ENCODE measurements at regions not wholly inside any gene's neighbourhood (a gene's known extent, or its start where the extent isn't known, plus 50 kb on each side); places are given as distances from the start of the nearest gene placed in this dataset.

DNA sequence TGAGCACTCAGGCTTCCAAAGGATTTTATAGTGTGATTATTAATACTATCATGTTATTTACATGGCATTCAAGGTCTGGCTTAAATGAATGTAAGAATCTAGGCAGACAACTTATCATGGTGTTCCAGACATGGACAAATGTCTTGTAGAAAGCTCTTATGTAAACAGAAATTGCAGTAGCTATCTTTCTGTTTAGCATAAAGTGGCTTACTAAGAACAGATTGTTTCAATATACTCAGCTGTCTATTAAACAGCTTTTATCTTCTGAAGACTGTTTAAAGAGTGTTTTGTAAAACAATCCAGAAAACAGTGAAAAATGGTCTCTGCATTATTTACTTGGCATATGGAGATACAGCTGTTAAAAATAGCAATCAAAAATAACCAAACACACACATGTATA, 1061.8 kb upstream of the SEL1L start:
- H3K36me3 Mint-ChIP-seq (ENCODE audit: insufficient read depth): no peaks in the 10 kb centered on the region
- no peak overlapping the region for H3K4me3 Mint-ChIP-seq

DNA sequence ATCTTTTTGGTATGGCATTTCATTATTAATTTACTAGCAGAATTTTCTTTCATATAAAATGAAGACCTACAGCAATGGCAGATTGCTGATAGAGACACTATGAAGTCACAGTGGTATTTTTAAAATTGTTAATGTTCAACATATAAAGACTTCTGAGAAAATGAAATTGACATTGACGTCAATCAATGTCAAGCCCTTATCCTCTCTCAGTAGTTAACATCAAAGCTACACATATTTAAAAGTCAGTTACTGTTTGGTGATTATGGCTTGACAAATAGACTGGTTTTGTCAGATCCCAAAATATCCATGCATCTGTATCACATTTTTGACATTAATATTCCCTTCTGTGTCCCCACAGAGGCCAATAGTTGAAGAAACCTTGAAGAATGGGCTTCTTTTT, 1069.1 kb upstream of the SEL1L start:
- no peak for ATAC-seq
- H3K27me3 Mint-ChIP-seq (ENCODE audit: low read depth): no peaks in the 10 kb centered on the region
- DNase-seq: no peak
- H3K4me3 Mint-ChIP-seq: no peak overlapping the region
- no peaks in the 10 kb centered on the region for H3K4me1 Mint-ChIP-seq (ENCODE audit: low read depth)
- H3K9me3 Mint-ChIP-seq: peaks cover 16% of the 10 kb centered on the region
- H3K36me3 Mint-ChIP-seq (ENCODE audit: insufficient read depth): no peaks in the 10 kb centered on the region

More for the DNA sequence above, 1061.8 kb upstream of the SEL1L start:
- Mint-ChIP-seq H3K9me3 (peaks cover 27% of the 10 kb centered on the region), H3K27me3 (ENCODE audit: low read depth) (no peaks in the 10 kb centered on the region), H3K4me1 (ENCODE audit: low read depth) (no peaks in the 10 kb centered on the region)
- no peak for ATAC-seq
- DNase-seq: no peak

DNA sequence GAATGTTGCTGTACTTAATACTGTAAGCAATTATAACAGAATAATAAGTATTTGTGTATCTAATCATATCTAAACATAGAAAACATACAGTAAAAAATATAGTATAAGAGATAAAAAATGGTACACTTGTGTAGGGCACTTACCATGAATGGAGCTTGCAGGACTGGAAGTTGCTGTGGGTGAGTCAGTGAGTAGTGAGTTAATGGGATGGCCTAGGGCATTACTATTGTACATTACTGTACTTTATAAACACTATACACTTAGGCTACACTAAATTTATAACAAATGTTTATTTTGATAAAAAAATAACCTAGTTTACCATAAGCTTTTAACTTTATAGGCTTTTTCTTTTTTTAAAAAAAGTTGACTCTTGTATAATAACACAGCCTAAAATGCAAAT, 1071.2 kb upstream of the SEL1L start:
- ATAC-seq (no peak), DNase-seq (no peak)
- H3K36me3 Mint-ChIP-seq (ENCODE audit: insufficient read depth): no peaks in the 10 kb centered on the region
- H3K27me3 Mint-ChIP-seq (ENCODE audit: low read depth): no peaks in the 10 kb centered on the region
- peaks cover 6% of the 10 kb centered on the region for H3K9me3 Mint-ChIP-seq
- H3K4me3 Mint-ChIP-seq: no peak overlapping the region
- H3K4me1 Mint-ChIP-seq (ENCODE audit: low read depth): no peaks in the 10 kb centered on the region

DNA sequence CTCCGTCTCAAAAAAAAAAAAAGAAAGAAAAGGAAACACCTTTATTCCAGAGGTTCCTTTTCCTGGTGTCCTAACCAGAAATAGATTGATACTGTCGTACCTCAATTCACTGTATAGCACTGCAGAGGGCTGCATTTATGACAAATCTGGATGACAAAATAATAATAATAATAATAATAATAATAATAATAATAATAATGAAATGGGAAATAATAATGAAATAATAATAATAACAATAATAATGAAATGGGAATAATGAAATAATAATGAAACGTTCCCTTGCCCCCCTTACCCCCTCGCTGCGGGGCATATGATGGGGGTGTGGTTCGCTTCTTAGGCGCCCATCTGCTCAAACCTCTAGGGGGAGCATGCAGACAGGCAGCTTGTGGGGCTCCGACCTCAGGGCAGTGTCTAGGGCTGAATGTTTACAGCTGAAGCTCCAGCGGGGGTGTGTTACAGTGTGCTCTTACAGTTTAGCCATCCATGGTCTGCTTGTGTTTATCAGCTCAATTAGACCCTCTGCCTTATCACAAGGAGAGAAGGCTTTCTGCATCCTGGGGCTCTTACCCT, 1088.3 kb upstream of the SEL1L start:
- peaks cover 6% of the 10 kb centered on the region for H3K9me3 Mint-ChIP-seq
- H3K4me3 Mint-ChIP-seq: no peak overlapping the region
- H3K36me3 Mint-ChIP-seq (ENCODE audit: insufficient read depth): no peaks in the 10 kb centered on the region
- H3K27me3 Mint-ChIP-seq (ENCODE audit: low read depth): no peaks in the 10 kb centered on the region
- DNase-seq (no peak), ATAC-seq (no peak)
- no peaks in the 10 kb centered on the region for H3K4me1 Mint-ChIP-seq (ENCODE audit: low read depth)

DNA sequence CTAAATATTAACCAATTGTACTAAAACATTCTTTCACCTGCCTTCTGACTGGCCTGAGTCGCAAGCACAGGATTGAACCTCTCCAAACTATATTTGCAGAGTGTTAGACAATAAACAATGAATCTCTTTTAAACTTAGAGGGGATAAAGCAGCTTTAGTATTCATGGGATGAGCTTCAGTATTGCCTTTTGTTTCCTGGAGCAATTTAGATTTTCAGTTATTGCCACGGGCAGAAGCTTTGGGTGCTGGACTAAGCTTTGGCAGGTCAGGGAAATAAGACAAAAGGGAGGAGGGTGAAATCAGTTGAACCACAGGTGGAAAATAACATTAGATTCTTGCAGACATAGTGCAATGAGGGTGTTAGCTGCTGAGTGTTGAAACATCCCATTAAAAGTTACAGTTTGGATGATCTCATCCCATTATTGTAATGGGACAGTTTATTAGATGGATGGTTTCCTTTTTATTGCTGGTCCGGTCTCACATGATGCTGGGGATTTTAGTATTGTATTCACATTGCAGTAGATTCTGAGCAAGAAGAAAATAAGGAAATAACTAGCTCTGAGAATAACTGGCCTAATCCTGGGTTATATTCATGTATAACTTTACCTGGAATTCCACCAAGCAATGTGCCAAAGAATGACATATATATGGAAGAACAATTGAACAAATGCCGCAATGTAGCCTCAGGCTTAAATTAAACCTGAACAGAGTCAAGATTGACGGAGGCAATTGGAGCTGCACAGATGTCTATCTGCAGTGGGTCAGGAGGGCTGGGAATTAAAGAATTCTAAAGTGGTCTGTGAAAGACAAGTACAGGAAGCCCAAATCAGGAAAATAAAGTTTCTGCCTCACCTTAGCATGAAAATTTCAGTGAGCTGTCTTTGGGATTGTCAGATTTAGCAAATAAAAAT, 1092.8 kb upstream of the SEL1L start:
- H3K9me3 Mint-ChIP-seq: peaks cover 12% of the 10 kb centered on the region
- no peak overlapping the region for H3K4me3 Mint-ChIP-seq
- H3K27me3 Mint-ChIP-seq (ENCODE audit: low read depth): no peaks in the 10 kb centered on the region
- no peaks in the 10 kb centered on the region for H3K36me3 Mint-ChIP-seq (ENCODE audit: insufficient read depth)
- no peaks in the 10 kb centered on the region for H3K4me1 Mint-ChIP-seq (ENCODE audit: low read depth)
- no peak for ATAC-seq
- no peak for DNase-seq

DNA sequence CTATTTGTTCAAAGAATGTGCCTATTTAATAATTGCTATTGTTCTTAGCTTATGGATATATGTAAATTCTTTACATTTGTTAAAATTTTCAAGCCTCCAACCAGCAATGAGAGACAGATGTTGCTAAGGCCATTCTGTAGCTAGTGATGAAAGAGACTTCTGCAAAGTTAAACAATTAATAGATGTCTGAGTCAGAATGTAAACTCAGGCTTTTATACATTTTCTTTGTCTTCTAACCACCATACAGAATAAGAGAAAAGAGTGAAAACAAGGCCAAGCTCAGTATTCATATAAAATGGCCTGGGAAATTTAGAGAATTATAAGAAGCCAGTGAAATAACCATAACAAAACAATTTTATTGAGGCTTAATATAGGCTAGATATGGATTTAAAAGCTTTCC, 1102.3 kb upstream of the SEL1L start:
- ATAC-seq: no peak

GRCh38 chr14:82636426-82636825, 1102.8 kb upstream of the SEL1L start:
- ATAC-seq: no peak
- Mint-ChIP-seq H3K4me1 (ENCODE audit: low read depth) (no peaks in the 10 kb centered on the region), H3K4me3 (no peak overlapping the region), H3K36me3 (ENCODE audit: insufficient read depth) (no peaks in the 10 kb centered on the region), H3K27me3 (ENCODE audit: low read depth) (no peaks in the 10 kb centered on the region), H3K9me3 (peaks cover 16% of the 10 kb centered on the region)
- DNase-seq: no peak

More for the DNA sequence above, 1102.3 kb upstream of the SEL1L start:
- H3K36me3 Mint-ChIP-seq (ENCODE audit: insufficient read depth): no peaks in the 10 kb centered on the region
- no peak overlapping the region for H3K4me3 Mint-ChIP-seq
- H3K27me3 Mint-ChIP-seq (ENCODE audit: low read depth): no peaks in the 10 kb centered on the region
- peaks cover 21% of the 10 kb centered on the region for H3K9me3 Mint-ChIP-seq
- no peaks in the 10 kb centered on the region for H3K4me1 Mint-ChIP-seq (ENCODE audit: low read depth)
- DNase-seq: no peak

- DNase-seq (no peak), ATAC-seq (no peak)
- Mint-ChIP-seq H3K4me3 (no peak overlapping the region), H3K4me1 (ENCODE audit: low read depth) (no peaks in the 10 kb centered on the region), H3K27me3 (ENCODE audit: low read depth) (no peaks in the 10 kb centered on the region), H3K9me3 (peaks cover 4% of the 10 kb centered on the region), H3K36me3 (ENCODE audit: insufficient read depth) (no peaks in the 10 kb centered on the region)
These were observed 1107.4 kb upstream of the SEL1L start for GRCh38 chr14:82641050-82641540.

- ATAC-seq: no peak
- no peaks in the 10 kb centered on the region for H3K36me3 Mint-ChIP-seq (ENCODE audit: insufficient read depth)
- no peaks in the 10 kb centered on the region for H3K27me3 Mint-ChIP-seq (ENCODE audit: low read depth)
- peaks cover 4% of the 10 kb centered on the region for H3K9me3 Mint-ChIP-seq
- H3K4me1 Mint-ChIP-seq (ENCODE audit: low read depth): no peaks in the 10 kb centered on the region
- no peak for DNase-seq
- H3K4me3 Mint-ChIP-seq: no peak overlapping the region
These were observed 1108.8 kb upstream of the SEL1L start for GRCh38 chr14:82642425-82642824.

- ATAC-seq: no peak
- Mint-ChIP-seq H3K4me3 (no peak overlapping the region), H3K4me1 (ENCODE audit: low read depth) (no peaks in the 10 kb centered on the region), H3K9me3 (peaks cover 8% of the 10 kb centered on the region), H3K36me3 (ENCODE audit: insufficient read depth) (no peaks in the 10 kb centered on the region), H3K27me3 (ENCODE audit: low read depth) (no peaks in the 10 kb centered on the region)
- DNase-seq: no peak
These were observed 1113.6 kb upstream of the SEL1L start for GRCh38 chr14:82647088-82647810.

GRCh38 chr14:82655770-82656169, 1122.1 kb upstream of the SEL1L start:
- Mint-ChIP-seq H3K9me3 (peaks cover 12% of the 10 kb centered on the region), H3K36me3 (ENCODE audit: insufficient read depth) (no peaks in the 10 kb centered on the region), H3K4me3 (no peak overlapping the region), H3K27me3 (ENCODE audit: low read depth) (no peaks in the 10 kb centered on the region), H3K4me1 (ENCODE audit: low read depth) (no peaks in the 10 kb centered on the region)
- ATAC-seq (no peak), DNase-seq (no peak)

GRCh38 chr14:82657186-82657675, 1123.6 kb upstream of the SEL1L start:
- DNase-seq: no peak
- no peaks in the 10 kb centered on the region for H3K36me3 Mint-ChIP-seq (ENCODE audit: insufficient read depth)
- no peaks in the 10 kb centered on the region for H3K4me1 Mint-ChIP-seq (ENCODE audit: low read depth)
- peaks cover 12% of the 10 kb centered on the region for H3K9me3 Mint-ChIP-seq
- H3K27me3 Mint-ChIP-seq (ENCODE audit: low read depth): no peaks in the 10 kb centered on the region
- ATAC-seq: no peak
- no peak overlapping the region for H3K4me3 Mint-ChIP-seq

DNA sequence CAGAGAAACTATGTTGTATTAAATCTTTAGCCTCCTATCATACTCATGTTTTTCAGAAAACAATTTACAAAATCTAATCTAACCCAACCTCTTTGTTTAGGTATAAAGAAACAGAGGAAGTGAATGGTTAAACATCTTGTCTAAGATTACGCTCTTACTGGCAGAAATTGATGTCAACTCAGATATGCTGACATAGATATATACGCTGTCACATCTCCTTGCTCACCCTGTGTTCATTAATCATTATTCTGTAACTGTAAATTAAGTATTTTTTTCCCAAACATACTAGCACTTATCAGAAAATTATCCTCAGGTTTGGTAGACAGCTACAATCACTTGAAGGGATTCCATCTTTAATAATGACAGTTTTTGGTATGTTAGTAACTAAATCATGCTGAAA, 1127.6 kb upstream of the SEL1L start:
- ATAC-seq: no peak

DNA sequence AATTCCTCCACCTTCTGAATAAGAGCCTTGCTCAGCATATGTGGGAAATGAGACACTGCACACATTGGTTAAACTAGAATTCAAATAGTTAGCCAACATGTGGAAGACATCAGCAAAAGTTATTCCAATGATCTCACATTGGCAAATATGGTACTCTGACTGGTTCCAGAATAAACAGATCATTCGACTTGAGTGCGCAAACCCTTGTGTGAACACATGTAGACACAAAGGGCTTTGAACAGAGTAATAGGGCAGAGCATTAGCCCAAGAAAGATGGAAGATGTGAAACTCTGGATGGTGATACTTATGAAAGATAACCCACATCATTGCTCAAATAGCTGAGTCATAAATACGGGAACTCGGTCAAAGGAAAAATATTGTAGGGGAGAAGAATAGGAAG, 1133.4 kb upstream of the SEL1L start:
- no peaks in the 10 kb centered on the region for H3K36me3 Mint-ChIP-seq (ENCODE audit: insufficient read depth)
- no peak overlapping the region for H3K4me3 Mint-ChIP-seq
- no peaks in the 10 kb centered on the region for H3K27me3 Mint-ChIP-seq (ENCODE audit: low read depth)
- DNase-seq: no peak
- H3K9me3 Mint-ChIP-seq: no peaks in the 10 kb centered on the region
- no peaks in the 10 kb centered on the region for H3K4me1 Mint-ChIP-seq (ENCODE audit: low read depth)
- no peak for ATAC-seq

More for the DNA sequence above, 1127.6 kb upstream of the SEL1L start:
- Mint-ChIP-seq H3K4me3 (no peak overlapping the region), H3K9me3 (peaks cover 9% of the 10 kb centered on the region), H3K27me3 (ENCODE audit: low read depth) (no peaks in the 10 kb centered on the region), H3K4me1 (ENCODE audit: low read depth) (no peaks in the 10 kb centered on the region), H3K36me3 (ENCODE audit: insufficient read depth) (no peaks in the 10 kb centered on the region)
- DNase-seq: no peak
